HFFc6 (cell line): ENCODE measurements at regions not wholly inside any gene's neighbourhood (a gene's known extent, or its start where the extent isn't known, plus 50 kb on each side); places are given as distances from the start of the nearest gene placed in this dataset.

Experiments used
- DNase-seq: peaks from one replicate; pipeline ENCODE4 v3.0.0-alpha.2; 2018
- H3K27ac Mint-ChIP-seq: 2 replicates; pipeline ENCODE4 v1.8.0; 2020; ENCODE audit warnings: mild to moderate bottlenecking, mixed read lengths
- H3K27me3 Mint-ChIP-seq: 2 replicates; pipeline ENCODE4 v1.8.0; 2021; ENCODE audit warnings: mild to moderate bottlenecking, moderate library complexity, mixed read lengths; ENCODE audit not compliant: insufficient read depth
- H3K36me3 Mint-ChIP-seq: 2 replicates; pipeline ENCODE4 v1.8.0; 2021; ENCODE audit warnings: low read depth, mixed read lengths
- H3K4me1 Mint-ChIP-seq: 2 replicates; pipeline ENCODE4 v1.8.0; 2020; ENCODE audit warnings: low read depth, mixed read lengths
- H3K4me3 Mint-ChIP-seq: 2 replicates; pipeline ENCODE4 v1.8.0; 2020; ENCODE audit warnings: mild to moderate bottlenecking, moderate library complexity, mixed read lengths
- H3K9me3 Mint-ChIP-seq: 2 replicates; pipeline ENCODE4 v1.8.0; 2020; ENCODE audit warnings: mild to moderate bottlenecking, mixed read lengths
- CTCF ChIP-seq: fragments of 200-600 bp; sonication (generic); IDR thresholded peaks from 2 replicates; pipeline ENCODE4 v1.5.0; 2021; ENCODE audit warnings: antibody characterized with exemption, mild to moderate bottlenecking

GRCh38 chr1:82329226-82329625 is 528.5 kb downstream of the ADGRL2 start:
- H3K4me1 Mint-ChIP-seq = no peaks in the 10 kb centered on the region

GRCh38 chr1:82323144-82323841 is 522.6 kb downstream of the ADGRL2 start:
- no peak overlapping the region for H3K27ac Mint-ChIP-seq
- no peak for TF ChIP-seq CTCF
- peaks cover 17% of the 10 kb centered on the region for H3K9me3 Mint-ChIP-seq
- H3K27me3 Mint-ChIP-seq = no peaks in the 10 kb centered on the region
- no peaks in the 10 kb centered on the region for H3K4me1 Mint-ChIP-seq
- DNase-seq = no peak
- H3K4me3 Mint-ChIP-seq = no peak overlapping the region
- no peaks in the 10 kb centered on the region for H3K36me3 Mint-ChIP-seq

More at GRCh38 chr1:82329226-82329625, 528.5 kb downstream of the ADGRL2 start:
- no peak for DNase-seq
- no peaks in the 10 kb centered on the region for H3K36me3 Mint-ChIP-seq
- TF ChIP-seq CTCF = no peak
- no peaks in the 10 kb centered on the region for H3K27me3 Mint-ChIP-seq
- H3K9me3 Mint-ChIP-seq = peaks cover 25% of the 10 kb centered on the region
- no peak overlapping the region for H3K27ac Mint-ChIP-seq
- H3K4me3 Mint-ChIP-seq = no peak overlapping the region

GRCh38 chr1:82321794-82322193 is 521.1 kb downstream of the ADGRL2 start:
- Mint-ChIP-seq H3K4me3 (no peak overlapping the region), H3K27me3 (no peaks in the 10 kb centered on the region), H3K27ac (no peak overlapping the region), H3K36me3 (no peaks in the 10 kb centered on the region), H3K9me3 (peaks cover 10% of the 10 kb centered on the region), H3K4me1 (no peaks in the 10 kb centered on the region)
- no peak for TF ChIP-seq CTCF
- DNase-seq = no peak

- Mint-ChIP-seq H3K9me3 (peaks cover 14% of the 10 kb centered on the region), H3K27ac (no peak overlapping the region), H3K4me3 (no peak overlapping the region), H3K4me1 (no peaks in the 10 kb centered on the region), H3K36me3 (no peaks in the 10 kb centered on the region), H3K27me3 (no peaks in the 10 kb centered on the region)
- TF ChIP-seq CTCF = no peak
- DNase-seq = no peak
Observed at GRCh38 chr1:82319546-82319945, 518.8 kb downstream of the ADGRL2 start.

GRCh38 chr1:82318921-82319320 is 518.2 kb downstream of the ADGRL2 start:
- no peaks in the 10 kb centered on the region for H3K4me1 Mint-ChIP-seq
- no peak overlapping the region for H3K27ac Mint-ChIP-seq
- no peak overlapping the region for H3K4me3 Mint-ChIP-seq
- DNase-seq = no peak
- no peaks in the 10 kb centered on the region for H3K36me3 Mint-ChIP-seq
- peaks cover 19% of the 10 kb centered on the region for H3K9me3 Mint-ChIP-seq
- no peaks in the 10 kb centered on the region for H3K27me3 Mint-ChIP-seq
- TF ChIP-seq CTCF = no peak
